H1 (cell line): ENCODE measurements at regions not wholly inside any gene's neighbourhood (a gene's known extent, or its start where the extent isn't known, plus 50 kb on each side); places are given as distances from the start of the nearest gene placed in this dataset.

Source experiments
- CTCF ChIA-PET: fragments of 300-600 bp; sonication (Branson Sonifier 250); formaldehyde crosslinking; loops from one replicate; lab custom pipeline; 2021; ENCODE audit not compliant: partially characterized antibody; lab: Charles Lee
- POLR2A ChIA-PET: fragments of 300-600 bp; sonication (Branson Sonifier 250); formaldehyde crosslinking; loops from one replicate; lab custom pipeline; 2021; ENCODE audit warnings: inconsistent platforms; ENCODE audit not compliant: partially characterized antibody; lab: Charles Lee
- DNase-seq, 2 experiments: peaks; one replicate each; pipeline versions ENCODE4 v3.0.0 to v3.0.0-alpha.2; 2010 to 2022; ENCODE audit warnings: low spot score in 2 of 2, low read depth in 1 of 2, mixed read lengths in 1 of 2
- FAIRE-seq: peaks from 2 replicates; lab custom pipeline; 2011; peaks lifted over from hg19 to GRCh38; lab: Jason Lieb, UNC
- H2AFZ ChIP-seq: 2 replicates; pipeline ENCODE4 v1.8.1; 2012; ENCODE audit warnings: low read length, inconsistent platforms
- H2AK5ac ChIP-seq: 2 replicates; pipeline ENCODE4 v1.6.1; 2013; ENCODE audit warnings: low read depth, low read length
- H2BK120ac ChIP-seq: replicated peaks from 2 replicates; pipeline ENCODE3; 2013; ENCODE audit warnings: low read depth, low read length, inconsistent platforms
- H2BK12ac ChIP-seq: 2 replicates; pipeline ENCODE4 v1.6.1; 2013; ENCODE audit warnings: low read depth, low read length
- H2BK15ac ChIP-seq: 2 replicates; pipeline ENCODE4 v1.6.1; 2013; ENCODE audit warnings: low read length
- H2BK20ac ChIP-seq: 2 replicates; pipeline ENCODE4 v1.6.1; 2013; ENCODE audit warnings: low read length
- H2BK5ac ChIP-seq: 2 replicates; pipeline ENCODE4 v1.6.1; 2013; ENCODE audit warnings: low read depth, low read length
- H3K14ac ChIP-seq: 2 replicates; pipeline ENCODE4 v1.6.1; 2013; ENCODE audit warnings: inconsistent platforms; ENCODE audit not compliant: insufficient read length
- H3K18ac ChIP-seq: 2 replicates; pipeline ENCODE4 v1.6.1; 2013; ENCODE audit warnings: low read length; ENCODE audit errors: extremely low read depth
- H3K23ac ChIP-seq: 2 replicates; pipeline ENCODE4 v1.6.1; 2013; ENCODE audit warnings: inconsistent platforms; ENCODE audit not compliant: insufficient read length
- H3K23me2 ChIP-seq: 2 replicates; pipeline ENCODE4 v1.6.1; 2013; ENCODE audit warnings: low read depth, low read length
- H3K27ac ChIP-seq: 2 replicates; pipeline ENCODE4 v1.6.1; 2011; ENCODE audit warnings: low read depth, low read length, inconsistent platforms
- H3K27me3 ChIP-seq, 4 experiments: replicated peaks in 1 of 4; 1 replicate in 1 of 4; 2 replicates in 3 of 4; pipeline versions ENCODE4 v1.6.1 to v1.8.1; 2011 to 2013; ENCODE audit warnings: low read length in 3 of 4, mild to moderate bottlenecking in 3 of 4, inconsistent platforms in 2 of 4, mixed read lengths in 2 of 4, moderate library complexity in 1 of 4; ENCODE audit not compliant: control insufficient read depth in 3 of 4, insufficient read depth in 3 of 4; ENCODE audit errors: extremely low read depth in 1 of 4
- H3K36me3 ChIP-seq, 4 experiments: 2 replicates each; pipeline versions ENCODE4 v1.6.1 to v1.8.1; 2011 to 2013; ENCODE audit warnings: mild to moderate bottlenecking in 4 of 4, low read length in 3 of 4, moderate library complexity in 2 of 4, control low read depth in 1 of 4, inconsistent platforms in 1 of 4; ENCODE audit not compliant: insufficient read depth in 4 of 4, control insufficient read depth in 2 of 4
- H3K4ac ChIP-seq: replicated peaks from 2 replicates; pipeline ENCODE3; 2013; ENCODE audit warnings: low read length, low read depth, mixed read lengths, inconsistent platforms; ENCODE audit not compliant: insufficient read length
- H3K4me1 ChIP-seq, 4 experiments: replicated peaks in 1 of 4; 1 replicate in 1 of 4; 2 replicates in 3 of 4; pipeline versions ENCODE4 v1.6.1 to v1.8.1; 2011 to 2013; ENCODE audit warnings: low read length in 3 of 4, inconsistent platforms in 2 of 4, mixed read lengths in 1 of 4; ENCODE audit not compliant: insufficient read depth in 4 of 4, control insufficient read depth in 3 of 4
- H3K4me2 ChIP-seq, 2 experiments: 2 replicates each; pipeline versions ENCODE4 v1.6.1 to v1.8.1; 2011 to 2013; ENCODE audit warnings: low read depth in 2 of 2, low read length in 2 of 2, control low read depth in 1 of 2, inconsistent platforms in 1 of 2, mild to moderate bottlenecking in 1 of 2; ENCODE audit not compliant: insufficient read depth in 1 of 2
- H3K4me3 ChIP-seq, 4 experiments: fragments of 200-600, 300-600 bp in 1 of 4; sonication (generic), shearing (Covaris generic), sonication (Bioruptor Twin) in 1 of 4; 2 replicates each; pipeline versions ENCODE4 v1.5.1 to v1.8.1; 2011 to 2016; ENCODE audit warnings: low read length in 4 of 4, low read depth in 3 of 4, control low read depth in 2 of 4, inconsistent platforms in 2 of 4, mild to moderate bottlenecking in 2 of 4, mixed read lengths in 1 of 4, moderate library complexity in 1 of 4; ENCODE audit not compliant: insufficient read depth in 2 of 4; ENCODE audit errors: extremely low read depth in 1 of 4
- H3K56ac ChIP-seq: replicated peaks from 2 replicates; pipeline ENCODE3; 2013; ENCODE audit warnings: low read depth, mild to moderate bottlenecking, mixed read lengths, low read length, inconsistent platforms; ENCODE audit not compliant: insufficient read length
- H3K79me1 ChIP-seq: 2 replicates; pipeline ENCODE4 v1.6.1; 2013; ENCODE audit warnings: low read depth, low read length, control low read depth
- H3K79me2 ChIP-seq, 2 experiments: 2 replicates each; pipeline versions ENCODE4 v1.6.1 to v1.8.1; 2012 to 2013; ENCODE audit warnings: low read length in 2 of 2, mild to moderate bottlenecking in 2 of 2, inconsistent platforms in 1 of 2; ENCODE audit not compliant: insufficient read depth in 2 of 2, control insufficient read depth in 1 of 2
- H3K9ac ChIP-seq, 4 experiments: replicated peaks in 1 of 4; 1 replicate in 1 of 4; 2 replicates in 3 of 4; pipeline versions ENCODE4 v1.6.1 to v1.8.1; 2011 to 2013; ENCODE audit warnings: low read depth in 3 of 4, low read length in 3 of 4, control low read depth in 2 of 4, mild to moderate bottlenecking in 2 of 4, moderate library complexity in 2 of 4, inconsistent platforms in 1 of 4; ENCODE audit errors: extremely low read depth in 1 of 4
- H3K9me3 ChIP-seq, 2 experiments: 2 replicates each; pipeline versions ENCODE4 v1.6.1 to v1.8.1; 2012 to 2013; ENCODE audit warnings: mild to moderate bottlenecking in 2 of 2, moderate library complexity in 2 of 2, control low read depth in 1 of 2, inconsistent platforms in 1 of 2, low read depth in 1 of 2, low read length in 1 of 2, mixed read lengths in 1 of 2; ENCODE audit not compliant: insufficient read depth in 2 of 2
- H4K20me1 ChIP-seq, 2 experiments: replicated peaks in 1 of 2; 2 replicates each; pipeline versions ENCODE3 to v1.8.1; 2011 to 2013; ENCODE audit warnings: inconsistent platforms in 2 of 2, low read length in 2 of 2, mild to moderate bottlenecking in 1 of 2; ENCODE audit not compliant: insufficient read depth in 2 of 2, control insufficient read depth in 1 of 2
- H4K5ac ChIP-seq: 2 replicates; pipeline ENCODE4 v1.6.1; 2013; ENCODE audit warnings: low read length, low read depth, mixed read lengths, inconsistent platforms; ENCODE audit not compliant: insufficient read length
- H4K8ac ChIP-seq: 2 replicates; pipeline ENCODE4 v1.8.0; 2013; ENCODE audit warnings: mild to moderate bottlenecking, moderate library complexity, low read length, inconsistent platforms; ENCODE audit not compliant: insufficient read depth; ENCODE audit errors: extremely low read depth
- H4K91ac ChIP-seq: replicated peaks from 2 replicates; pipeline ENCODE3; 2013; ENCODE audit warnings: low read length, mixed read lengths, inconsistent platforms; ENCODE audit not compliant: insufficient read length
- YY1 ChIP-seq: IDR thresholded peaks from 2 replicates; pipeline ENCODE4 v1.6.1; 2011; ENCODE audit warnings: low read depth, mild to moderate bottlenecking, low read length
- WGBS, 2 experiments: shearing (Covaris generic) in 1 of 2; methylation state at CpG; one replicate each; pipeline versions ENCODE4 v1.1.6 to v1.1.7; 2013 to 2015; ENCODE audit warnings: low lambda C conversion rate in 2 of 2, mixed read lengths in 2 of 2, inconsistent platforms in 1 of 2, low coverage in 1 of 2, missing lambda C conversion rate in 1 of 2; ENCODE audit not compliant: insufficient replicate concordance in 2 of 2, insufficient coverage in 1 of 2, insufficient read length in 1 of 2; ENCODE audit errors: extremely low coverage in 1 of 2, missing lambda C conversion rate in 1 of 2; 5-methylcytosine and 5-hydroxymethylcytosine counted together

GRCh38 chr5:174920906-174921550 lies 196.6 kb downstream of the MSX2 start:
- Histone ChIP-seq H3K79me2 (no peaks in the 10 kb centered on the region), H3K56ac (no peak overlapping the region), H3K36me3 (no peaks in the 10 kb centered on the region), H2BK5ac (no peak overlapping the region), H4K91ac (no peak overlapping the region), H4K20me1 (no peaks in the 10 kb centered on the region), H3K23me2 (no peaks in the 10 kb centered on the region), H3K9me3 (peaks cover 0 to 5% of the 10 kb centered on the region in 2 experiments; a peak in 1 of 4 replicates), H3K27ac (no peak overlapping the region), H2BK120ac (no peak overlapping the region), H3K14ac (no peak overlapping the region), H3K18ac (no peak overlapping the region), H3K9ac (no peak overlapping the region), H4K8ac (no peak overlapping the region), H2BK15ac (no peak overlapping the region), H3K4me1 (peaks cover 0 to 10% (median 6%) of the 10 kb centered on the region in 4 experiments; a peak in 5 of 7 replicates), H2BK12ac (no peak overlapping the region), H3K27me3 (peaks cover 0 to 3% (median 0%) of the 10 kb centered on the region in 4 experiments; a peak in 1 of 7 replicates), H2AK5ac (no peak overlapping the region), H3K4me2 (peak overlapping the region; percentile 4 to 40; a peak in 1 of 4 replicates), H3K4ac (no peak overlapping the region), H3K4me3 (no peak overlapping the region; a peak in 1 of 8 replicates), H2AFZ (no peak overlapping the region), H3K79me1 (no peaks in the 10 kb centered on the region), H4K5ac (no peak overlapping the region), H2BK20ac (no peak overlapping the region), H3K23ac (no peak overlapping the region)
- ChIA-PET CTCF (interaction anchor here (0.7 to 5.1 kb wide), 6 partner anchors 11 to 114 kb away, joined by 3 to 25 read pairs (median 6); no protein-coding TSS in a partner anchor), POLR2A (no interaction called here)
- DNase-seq, result peak; percentile 17 to 61
- WGBS, 2 experiments, result 30% methylated on average over 8 of the region's 8 CpGs; no CpG with 5 or more reads in 1 of the 2 experiments
- no peak for FAIRE-seq
- no peak for TF ChIP-seq YY1
